ENCODE measurements at regions not wholly inside any gene's neighbourhood (a gene's known extent, or its start where the extent isn't known, plus 50 kb on each side); places are given as distances from the start of the nearest gene placed in this dataset.
A peak's percentile ranks its signal among the peaks of the same experiment; 100 is the strongest.

DNA sequence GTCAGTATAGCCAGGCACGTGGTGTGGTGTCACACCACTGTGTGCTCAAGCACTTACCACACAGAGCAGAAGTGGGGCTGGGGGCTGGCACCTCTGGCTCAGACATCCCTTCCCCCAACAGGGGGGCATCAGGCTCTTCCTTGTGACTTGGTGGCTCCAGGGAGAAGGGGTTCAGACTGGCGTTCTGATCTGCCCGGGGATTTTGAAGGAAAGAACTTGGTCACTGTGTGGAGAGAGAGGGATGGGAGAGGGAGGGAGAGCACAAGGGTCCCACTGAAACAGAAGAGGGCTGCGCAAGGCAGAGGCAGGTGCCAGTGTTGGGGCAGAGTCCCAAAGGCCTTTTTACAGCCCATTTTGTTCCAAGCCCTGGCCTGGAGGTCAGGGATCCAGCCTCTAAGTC, 109.7 kb upstream of the ALDH1B1 start:
- H3K27ac Mint-ChIP-seq = no peak overlapping the region
- peaks cover 21% of the 10 kb centered on the region for H3K4me1 Mint-ChIP-seq
- DNase-seq (no peak), ATAC-seq (no peak)
- H3K27me3 Mint-ChIP-seq = peaks cover 10% of the 10 kb centered on the region
- no peak overlapping the region for H3K4me3 Mint-ChIP-seq
- H3K9me3 Mint-ChIP-seq = no peaks in the 10 kb centered on the region

DNA sequence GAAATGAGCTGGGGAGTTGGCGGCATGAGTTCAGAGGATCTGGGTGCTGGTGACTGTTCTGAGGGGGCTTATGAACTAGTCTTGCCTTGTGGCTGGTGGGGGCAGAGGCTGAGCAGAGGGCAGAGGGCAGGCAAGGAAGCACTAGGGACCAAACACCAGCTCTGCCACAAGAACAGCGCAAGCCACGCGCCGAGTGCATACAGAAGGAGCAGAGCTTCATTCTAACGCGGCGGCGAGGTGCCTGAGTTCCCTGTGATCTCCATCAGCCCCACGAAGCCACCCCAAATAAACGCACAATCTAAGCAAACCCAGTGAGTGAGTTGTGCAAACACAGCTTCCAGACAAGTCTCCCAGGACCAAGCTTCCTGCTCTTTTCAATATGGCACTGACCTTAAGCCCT, 110.6 kb upstream of the ALDH1B1 start:
- peaks cover 21% of the 10 kb centered on the region for H3K4me1 Mint-ChIP-seq
- no peak overlapping the region for H3K27ac Mint-ChIP-seq
- no peak overlapping the region for H3K4me3 Mint-ChIP-seq
- H3K27me3 Mint-ChIP-seq = peaks cover 10% of the 10 kb centered on the region
- ATAC-seq = no peak
- no peak for DNase-seq
- H3K9me3 Mint-ChIP-seq = no peaks in the 10 kb centered on the region

DNA sequence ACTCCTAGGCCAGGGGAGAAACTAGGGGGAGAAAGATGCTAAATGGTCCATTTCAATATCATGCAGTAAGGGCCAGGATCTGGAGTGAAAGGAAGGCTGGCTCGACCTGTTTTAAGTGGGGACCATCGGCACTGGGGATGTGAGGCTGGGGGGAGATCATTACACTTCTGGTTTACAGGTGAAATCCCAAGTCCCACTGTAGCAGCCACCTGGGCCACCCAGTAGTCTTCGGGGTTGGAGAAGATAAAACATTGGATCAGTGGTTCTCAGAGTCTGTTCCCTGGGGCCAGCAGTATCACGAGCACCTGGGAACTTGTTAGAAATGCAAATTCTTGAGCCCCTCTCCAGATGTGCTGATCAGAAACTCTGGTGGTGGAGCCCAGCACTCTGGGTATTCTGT, 111.3 kb upstream of the ALDH1B1 start:
- H3K27me3 Mint-ChIP-seq = peaks cover 10% of the 10 kb centered on the region
- H3K4me3 Mint-ChIP-seq = no peak overlapping the region
- DNase-seq (no peak), ATAC-seq (no peak)
- H3K4me1 Mint-ChIP-seq = peaks cover 21% of the 10 kb centered on the region
- no peak overlapping the region for H3K27ac Mint-ChIP-seq
- H3K9me3 Mint-ChIP-seq = no peaks in the 10 kb centered on the region

GRCh38 chr9:38280251-38280800, 112.2 kb upstream of the ALDH1B1 start:
- ATAC-seq = no peak
- no peak for DNase-seq
- H3K9me3 Mint-ChIP-seq = no peaks in the 10 kb centered on the region
- no peak overlapping the region for H3K27ac Mint-ChIP-seq
- peaks cover 10% of the 10 kb centered on the region for H3K27me3 Mint-ChIP-seq
- no peak overlapping the region for H3K4me3 Mint-ChIP-seq
- H3K4me1 Mint-ChIP-seq = peaks cover 21% of the 10 kb centered on the region

GRCh38 chr9:38278931-38279679, 113.4 kb upstream of the ALDH1B1 start:
- no peak overlapping the region for H3K27ac Mint-ChIP-seq
- peak; percentile 19 for ATAC-seq
- no peak for DNase-seq
- no peaks in the 10 kb centered on the region for H3K9me3 Mint-ChIP-seq
- peaks cover 21% of the 10 kb centered on the region for H3K4me1 Mint-ChIP-seq
- no peak overlapping the region for H3K4me3 Mint-ChIP-seq
- H3K27me3 Mint-ChIP-seq = peaks cover 10% of the 10 kb centered on the region

DNA sequence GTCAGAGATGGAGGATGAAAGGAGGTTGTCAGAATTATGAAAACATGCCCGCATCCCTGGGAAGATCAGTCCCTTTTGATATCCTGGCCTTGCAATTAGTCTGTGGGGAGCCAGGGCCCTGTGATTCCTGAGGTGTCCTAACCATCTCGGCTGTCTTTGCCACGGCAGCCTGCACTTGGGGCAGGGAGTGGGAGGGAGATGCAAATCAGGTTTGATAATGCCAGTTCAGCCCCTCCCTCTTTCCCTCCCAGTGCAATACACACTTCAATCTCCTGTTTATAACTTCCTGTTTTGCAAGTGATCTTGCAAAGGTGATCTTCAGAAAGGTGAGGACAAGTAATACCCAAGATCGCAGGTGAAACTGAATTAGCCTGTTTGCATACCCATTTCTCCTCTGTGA, 114.0 kb upstream of the ALDH1B1 start:
- Mint-ChIP-seq H3K27ac (no peak overlapping the region), H3K4me1 (peaks cover 21% of the 10 kb centered on the region), H3K27me3 (peaks cover 10% of the 10 kb centered on the region), H3K9me3 (no peaks in the 10 kb centered on the region), H3K4me3 (no peak overlapping the region)
- ATAC-seq (no peak), DNase-seq (no peak)

DNA sequence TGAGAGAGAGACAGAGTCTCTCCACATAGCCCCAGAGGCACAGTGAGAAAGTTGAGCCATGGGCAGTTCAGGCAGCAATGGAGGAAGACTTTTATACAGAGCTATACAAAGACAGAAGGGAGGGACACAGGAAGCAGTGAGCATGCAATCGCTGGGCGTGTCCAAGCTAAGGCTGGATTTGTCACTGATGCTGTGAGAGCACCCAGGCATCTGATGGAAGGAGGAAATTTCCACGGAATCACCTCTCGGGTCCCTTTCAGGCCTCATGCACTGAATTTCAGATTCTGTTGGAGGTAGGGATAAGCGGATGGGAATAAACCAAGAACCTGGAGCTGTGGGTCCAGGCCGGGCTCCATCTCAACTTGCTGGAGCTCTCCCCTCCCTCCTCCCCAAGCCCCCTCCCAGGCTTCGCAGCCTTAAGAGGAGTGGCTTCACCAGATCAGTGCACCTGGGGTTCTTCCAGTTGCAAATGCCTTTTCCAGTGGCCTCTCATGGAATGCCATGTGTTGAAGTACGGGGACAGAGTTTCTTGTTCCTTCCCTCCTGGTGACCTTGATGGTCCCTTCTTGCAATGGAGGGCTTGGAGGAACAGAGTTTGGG, 114.8 kb upstream of the ALDH1B1 start:
- H3K27me3 Mint-ChIP-seq = peaks cover 10% of the 10 kb centered on the region
- H3K9me3 Mint-ChIP-seq = no peaks in the 10 kb centered on the region
- no peak for ATAC-seq
- no peak for DNase-seq
- no peak overlapping the region for H3K4me3 Mint-ChIP-seq
- H3K4me1 Mint-ChIP-seq = peaks cover 21% of the 10 kb centered on the region
- no peak overlapping the region for H3K27ac Mint-ChIP-seq

DNA sequence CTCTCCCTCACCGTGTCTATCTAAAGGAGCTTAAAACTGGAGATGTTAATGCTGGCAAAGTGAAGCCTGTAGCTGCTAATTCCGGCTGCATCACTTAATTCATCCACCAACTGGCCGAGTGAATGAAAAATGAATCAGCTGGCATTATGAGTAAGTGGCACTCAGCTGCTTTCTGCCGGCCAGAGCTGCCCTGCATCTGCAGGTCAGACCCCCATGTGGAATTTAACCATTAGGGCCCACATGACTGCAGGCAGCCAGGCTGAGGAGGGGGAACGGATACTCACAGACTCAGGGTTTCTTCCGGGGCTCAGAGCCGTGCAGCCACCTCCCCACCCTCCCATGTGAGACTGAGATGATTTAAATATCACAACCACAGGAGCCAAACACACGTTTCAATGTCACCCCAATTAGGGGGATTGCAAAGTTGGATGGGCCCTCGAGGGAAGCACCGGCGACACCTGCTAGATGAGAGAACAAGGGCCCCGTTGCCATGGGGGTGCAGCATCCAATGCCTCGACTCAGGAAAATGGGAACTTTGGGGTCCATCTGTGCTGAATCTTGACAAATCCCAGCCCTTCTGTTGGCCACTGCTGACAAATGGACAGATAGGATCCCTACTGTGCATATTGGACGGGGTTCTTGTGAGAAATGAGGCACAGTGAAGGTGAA, 115.6 kb upstream of the ALDH1B1 start:
- H3K9me3 Mint-ChIP-seq = no peaks in the 10 kb centered on the region
- peaks cover 10% of the 10 kb centered on the region for H3K27me3 Mint-ChIP-seq
- ATAC-seq (no peak), DNase-seq (no peak)
- no peak overlapping the region for H3K27ac Mint-ChIP-seq
- H3K4me1 Mint-ChIP-seq = peaks cover 21% of the 10 kb centered on the region
- H3K4me3 Mint-ChIP-seq = no peak overlapping the region

DNA sequence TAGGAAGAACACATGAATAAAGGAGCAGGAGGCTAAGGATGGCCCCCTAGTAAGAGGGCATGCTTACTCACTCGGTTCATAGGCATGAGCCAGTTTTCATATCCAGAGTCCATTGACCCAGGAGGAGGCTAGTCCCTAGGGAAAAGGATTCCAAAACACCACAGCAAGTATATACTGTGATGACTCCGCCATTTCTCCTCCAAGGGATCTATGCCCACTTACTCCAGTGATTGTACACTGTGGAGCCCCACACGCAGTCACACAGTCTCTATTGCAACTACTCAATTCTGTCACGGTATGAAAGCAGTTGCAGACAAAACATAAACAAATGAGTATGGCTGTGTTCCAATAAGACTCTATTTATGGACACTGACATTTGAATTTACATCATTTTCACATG, 117.7 kb upstream of the ALDH1B1 start:
- H3K4me1 Mint-ChIP-seq = peaks cover 17% of the 10 kb centered on the region
- DNase-seq (no peak), ATAC-seq (no peak)
- H3K27me3 Mint-ChIP-seq = no peaks in the 10 kb centered on the region
- H3K9me3 Mint-ChIP-seq = no peaks in the 10 kb centered on the region
- no peak overlapping the region for H3K27ac Mint-ChIP-seq
- H3K4me3 Mint-ChIP-seq = no peak overlapping the region

- no peaks in the 10 kb centered on the region for H3K4me1 Mint-ChIP-seq
- H3K27ac Mint-ChIP-seq = no peak overlapping the region
- ATAC-seq = no peak
- no peaks in the 10 kb centered on the region for H3K27me3 Mint-ChIP-seq
- no peaks in the 10 kb centered on the region for H3K9me3 Mint-ChIP-seq
- no peak overlapping the region for H3K4me3 Mint-ChIP-seq
- no peak for DNase-seq
These were observed 119.8 kb upstream of the ALDH1B1 start for GRCh38 chr9:38272710-38273109.

GRCh38 chr9:38271666-38272241, 120.7 kb upstream of the ALDH1B1 start:
- Mint-ChIP-seq H3K9me3 (peaks cover under 1 to 2% of the 10 kb centered on the region in 2 donors), H3K4me1 (no peaks in the 10 kb centered on the region), H3K27me3 (peaks cover 2% of the 10 kb centered on the region), H3K27ac (no peak overlapping the region), H3K4me3 (no peak overlapping the region)
- DNase-seq = no peak
- ATAC-seq = no peak

GRCh38 chr9:38269775-38270174, 122.7 kb upstream of the ALDH1B1 start:
- H3K9me3 Mint-ChIP-seq = peaks cover 13 to 16% of the 10 kb centered on the region in 2 donors
- no peaks in the 10 kb centered on the region for H3K4me1 Mint-ChIP-seq
- H3K4me3 Mint-ChIP-seq = no peak overlapping the region
- no peak overlapping the region for H3K27ac Mint-ChIP-seq
- DNase-seq = no peak
- ATAC-seq = no peak
- peaks cover 7% of the 10 kb centered on the region for H3K27me3 Mint-ChIP-seq

DNA sequence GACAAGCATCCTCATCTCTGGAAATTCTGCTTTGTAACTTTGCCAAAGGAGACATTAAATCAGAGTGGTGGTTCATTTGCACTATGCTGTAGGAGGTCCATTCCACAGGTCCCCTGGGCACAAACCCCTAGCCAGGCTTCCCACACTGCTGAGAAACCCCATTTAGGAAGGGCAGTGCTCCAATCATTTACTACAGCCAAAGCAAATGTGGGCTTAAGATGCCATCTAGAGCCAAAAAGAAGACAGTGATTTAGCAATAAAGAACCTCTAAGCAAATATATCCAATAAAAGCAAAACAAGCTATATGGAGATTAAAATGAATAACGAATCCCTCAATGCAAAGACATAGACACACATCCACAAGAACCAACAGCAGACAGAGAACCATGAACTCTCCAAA, 129.0 kb upstream of the ALDH1B1 start:
- Mint-ChIP-seq H3K27me3 (peaks cover 7% of the 10 kb centered on the region), H3K4me3 (no peak overlapping the region), H3K4me1 (no peaks in the 10 kb centered on the region), H3K9me3 (peaks cover 22 to 33% of the 10 kb centered on the region in 2 donors), H3K27ac (no peak overlapping the region)
- ATAC-seq = no peak
- DNase-seq = no peak

DNA sequence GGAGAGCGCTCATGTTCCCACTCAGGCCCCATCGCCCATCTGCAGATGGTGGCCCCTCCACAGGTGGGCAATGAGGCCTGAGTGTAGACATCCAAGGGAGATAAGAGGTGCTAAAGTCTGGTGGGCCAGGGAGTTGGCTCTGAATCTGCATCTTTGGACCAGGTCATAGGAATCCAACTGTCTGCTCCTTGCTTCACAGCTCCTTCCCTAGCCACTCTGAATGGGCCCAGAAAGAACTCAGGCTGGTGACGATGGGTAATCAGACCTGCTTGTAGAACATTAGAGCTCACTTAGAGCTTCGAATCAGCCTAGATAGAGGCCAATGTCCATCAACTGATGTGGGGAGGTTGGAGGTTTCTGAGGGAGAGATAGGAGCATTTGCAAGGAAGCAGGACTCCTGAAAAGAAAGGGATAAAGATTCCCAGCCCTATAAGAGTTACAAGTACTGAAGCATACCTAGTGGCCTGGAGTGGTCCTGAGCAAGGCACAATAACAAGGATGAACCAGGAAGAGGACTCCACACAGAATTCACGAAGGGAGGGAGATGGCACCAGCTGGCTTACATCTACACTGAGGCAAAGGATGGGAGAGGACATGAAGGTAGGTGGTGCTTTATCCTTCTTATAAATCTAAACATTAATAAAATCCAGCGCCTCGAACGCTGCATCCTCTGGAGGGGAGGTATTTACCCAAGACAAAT, 132.8 kb upstream of the ALDH1B1 start:
- H3K9me3 Mint-ChIP-seq = peaks cover 9 to 17% of the 10 kb centered on the region in 2 donors
- no peak for ATAC-seq
- no peak for DNase-seq
- H3K4me3 Mint-ChIP-seq = no peak overlapping the region
- no peaks in the 10 kb centered on the region for H3K4me1 Mint-ChIP-seq
- H3K27ac Mint-ChIP-seq = no peak overlapping the region
- H3K27me3 Mint-ChIP-seq = no peaks in the 10 kb centered on the region

DNA sequence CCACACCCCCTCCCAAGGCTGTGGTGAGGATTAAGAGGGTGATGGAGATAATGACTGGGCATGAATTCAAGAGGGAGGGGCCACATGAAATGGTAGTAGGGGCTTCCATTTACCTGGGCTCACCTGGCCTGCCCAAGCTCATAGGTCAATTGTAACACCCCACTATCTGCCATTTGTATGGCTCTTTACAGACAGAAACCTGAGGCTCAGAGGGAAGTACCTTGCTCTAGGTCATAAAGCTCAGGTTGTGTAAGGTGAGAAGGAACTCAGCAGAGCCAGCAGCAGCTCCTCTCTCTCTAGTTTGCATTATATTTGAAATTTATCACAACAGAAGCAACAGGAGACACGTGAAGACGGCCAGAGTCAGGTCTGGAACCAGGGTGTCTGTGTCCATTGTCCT, 133.4 kb upstream of the ALDH1B1 start:
- Mint-ChIP-seq H3K27me3 (no peaks in the 10 kb centered on the region), H3K9me3 (peaks cover 4 to 13% of the 10 kb centered on the region in 2 donors), H3K4me1 (no peaks in the 10 kb centered on the region)

More for the DNA sequence above, 133.4 kb upstream of the ALDH1B1 start:
- no peak overlapping the region for H3K4me3 Mint-ChIP-seq
- DNase-seq (no peak), ATAC-seq (no peak)
- H3K27ac Mint-ChIP-seq = peak overlapping the region in 1 of 2 donors; percentile 21

Data from stimulated activated naive CD8-positive, alpha-beta T cell treated with anti-CD3 and anti-CD28 coated beads, Interleukin-15, amount 100 ng/mL, for 72 hours (primary cell).